ENCODE measurements at regions not wholly inside any gene's neighbourhood (a gene's known extent, or its start where the extent isn't known, plus 50 kb on each side); places are given as distances from the start of the nearest gene placed in this dataset.

- Histone ChIP-seq H2AFZ (ENCODE audit: low read length) (no peak overlapping the region), H3K9me3 (ENCODE audit: control insufficient read depth, insufficient read depth, low read depth, low read length) (no peaks in the 10 kb centered on the region), H4K20me1 (ENCODE audit: control insufficient read depth, extremely low read depth, insufficient read depth, low read length) (no peaks in the 10 kb centered on the region), H3K9ac (ENCODE audit: insufficient read depth, low read length) (no peak overlapping the region), H3K79me2 (ENCODE audit: control insufficient read depth, insufficient read depth, low read length) (no peaks in the 10 kb centered on the region), H3K27ac (ENCODE audit: insufficient read depth, low read length) (no peak overlapping the region), H3K4me3 (replicated peaks in 1 of 4; ENCODE audit: control extremely low read depth in 1 of 4, insufficient read depth in 1 of 4, low read depth in 3 of 4, low read length in 4 of 4) (no peak overlapping the region), H3K4me2 (ENCODE audit: extremely low read depth, insufficient read depth, low read length) (no peak overlapping the region), H3K36me3 (ENCODE audit: control insufficient read depth, insufficient read depth, low read length) (no peaks in the 10 kb centered on the region), H3K27me3 (ENCODE audit: control insufficient read depth, insufficient read depth, low read length) (no peaks in the 10 kb centered on the region), H3K4me1 (ENCODE audit: control insufficient read depth, extremely low read depth, insufficient read depth, low read length) (peaks cover 2% of the 10 kb centered on the region)
- peak; percentile 59 to 72 for DNase-seq (ENCODE audit: low read depth in 2 of 2)
- peak in 1 of 2 donors; percentile 38 for TF ChIP-seq CTCF (conservative IDR thresholded peaks at IDR 0.05 in 1 of 2, IDR thresholded peaks at IDR 0.05 in 1 of 2; ENCODE audit: low read depth in 1 of 2, low read length in 2 of 2)
- no peak for TF ChIP-seq EZH2 (IDR thresholded peaks at IDR 0.05; ENCODE audit: low read length, missing control alignments)
Measured at GRCh38 chr11:24234822-24235508, 261.9 kb upstream of the LUZP2 start.

DNA sequence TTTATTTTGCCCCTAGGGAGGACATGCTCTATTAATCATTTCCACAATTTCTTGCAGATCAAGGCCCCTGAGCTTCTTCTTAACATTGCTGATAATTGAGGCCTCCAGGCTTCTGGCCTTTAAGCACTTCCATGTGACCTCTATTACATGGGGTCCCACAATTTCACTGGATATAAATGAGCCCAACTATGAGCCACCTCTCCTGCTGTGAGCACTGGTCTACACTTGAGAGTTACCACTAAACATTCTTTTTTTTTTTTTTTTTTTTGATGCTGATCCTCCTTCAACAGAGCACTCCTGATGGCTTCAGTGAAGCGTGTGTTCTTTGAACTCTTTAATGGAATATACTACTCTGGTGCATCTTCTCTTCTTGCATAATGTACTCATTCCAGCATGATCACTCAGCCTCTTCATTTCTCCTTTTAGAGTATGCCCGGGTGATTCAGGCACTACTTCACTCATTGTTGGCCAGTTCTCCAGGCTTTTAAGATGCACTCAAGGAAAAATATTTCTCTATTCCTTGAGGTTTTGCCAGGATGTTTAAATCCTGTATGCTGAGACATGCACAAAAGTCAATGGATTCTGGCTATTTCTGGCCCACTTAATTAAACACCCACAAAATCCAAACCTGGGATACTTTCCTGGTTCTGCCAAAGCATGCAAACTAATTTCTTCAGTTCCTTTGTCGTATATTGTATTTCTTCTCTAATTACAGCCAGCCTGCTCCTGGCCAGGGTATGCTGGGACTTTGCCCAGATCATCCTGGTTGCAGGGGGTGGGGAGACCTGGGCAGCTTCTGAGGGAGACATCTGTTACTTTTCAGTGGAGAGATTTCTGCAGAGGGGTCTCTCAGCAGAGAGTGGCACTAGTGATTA lies 257.8 kb upstream of the LUZP2 start:
- H2AFZ ChIP-seq (ENCODE audit: low read length), result no peak overlapping the region
- TF ChIP-seq CTCF (conservative IDR thresholded peaks at IDR 0.05 in 1 of 2, IDR thresholded peaks at IDR 0.05 in 1 of 2; ENCODE audit: low read depth in 1 of 2, low read length in 2 of 2) (no peak), EZH2 (IDR thresholded peaks at IDR 0.05; ENCODE audit: low read length, missing control alignments) (no peak)
- H3K9ac ChIP-seq (ENCODE audit: insufficient read depth, low read length), result no peak overlapping the region
- no peaks in the 10 kb centered on the region for H3K36me3 ChIP-seq (ENCODE audit: control insufficient read depth, insufficient read depth, low read length)
- H3K9me3 ChIP-seq (ENCODE audit: control insufficient read depth, insufficient read depth, low read depth, low read length), result no peaks in the 10 kb centered on the region
- H3K4me1 ChIP-seq (ENCODE audit: control insufficient read depth, extremely low read depth, insufficient read depth, low read length), result peaks cover 2% of the 10 kb centered on the region
- DNase-seq (ENCODE audit: low read depth in 2 of 2), result peak; percentile 81 to 93
- H3K27ac ChIP-seq (ENCODE audit: insufficient read depth, low read length), result no peak overlapping the region
- no peak overlapping the region for H3K4me3 ChIP-seq (replicated peaks in 1 of 4; ENCODE audit: control extremely low read depth in 1 of 4, insufficient read depth in 1 of 4, low read depth in 3 of 4, low read length in 4 of 4)
- H3K79me2 ChIP-seq (ENCODE audit: control insufficient read depth, insufficient read depth, low read length), result no peaks in the 10 kb centered on the region
- H3K4me2 ChIP-seq (ENCODE audit: extremely low read depth, insufficient read depth, low read length), result no peak overlapping the region
- peaks cover 1% of the 10 kb centered on the region for H4K20me1 ChIP-seq (ENCODE audit: control insufficient read depth, extremely low read depth, insufficient read depth, low read length)
- H3K27me3 ChIP-seq (ENCODE audit: control insufficient read depth, insufficient read depth, low read length), result no peaks in the 10 kb centered on the region

GRCh38 chr11:24239930-24240329 lies 256.9 kb upstream of the LUZP2 start:
- Histone ChIP-seq H3K79me2 (ENCODE audit: control insufficient read depth, insufficient read depth, low read length) (no peaks in the 10 kb centered on the region), H3K9me3 (ENCODE audit: control insufficient read depth, insufficient read depth, low read depth, low read length) (no peaks in the 10 kb centered on the region), H3K36me3 (ENCODE audit: control insufficient read depth, insufficient read depth, low read length) (no peaks in the 10 kb centered on the region)

More at GRCh38 chr11:24239930-24240329, 256.9 kb upstream of the LUZP2 start:
- TF ChIP-seq EZH2 (IDR thresholded peaks at IDR 0.05; ENCODE audit: low read length, missing control alignments) (no peak), CTCF (conservative IDR thresholded peaks at IDR 0.05 in 1 of 2, IDR thresholded peaks at IDR 0.05 in 1 of 2; ENCODE audit: low read depth in 1 of 2, low read length in 2 of 2) (no peak)
- Histone ChIP-seq H2AFZ (ENCODE audit: low read length) (no peak overlapping the region), H3K4me2 (ENCODE audit: extremely low read depth, insufficient read depth, low read length) (no peak overlapping the region), H3K27me3 (ENCODE audit: control insufficient read depth, insufficient read depth, low read length) (no peaks in the 10 kb centered on the region), H3K27ac (ENCODE audit: insufficient read depth, low read length) (no peak overlapping the region), H4K20me1 (ENCODE audit: control insufficient read depth, extremely low read depth, insufficient read depth, low read length) (peaks cover 1% of the 10 kb centered on the region), H3K4me1 (ENCODE audit: control insufficient read depth, extremely low read depth, insufficient read depth, low read length) (peaks cover 2% of the 10 kb centered on the region), H3K4me3 (replicated peaks in 1 of 4; ENCODE audit: control extremely low read depth in 1 of 4, insufficient read depth in 1 of 4, low read depth in 3 of 4, low read length in 4 of 4) (no peak overlapping the region), H3K9ac (ENCODE audit: insufficient read depth, low read length) (no peak overlapping the region)
- no peak for DNase-seq (ENCODE audit: low read depth in 2 of 2)
